Loucy (cell line): ENCODE measurements at regions not wholly inside any gene's neighbourhood (a gene's known extent, or its start where the extent isn't known, plus 50 kb on each side); places are given as distances from the start of the nearest gene placed in this dataset.

ENCODE experiments used
- EZH2phosphoT487 ChIP-seq: fragments of 200-600 bp; IDR thresholded peaks from 2 replicates; pipeline ENCODE4 v1.6.1; 2018; ENCODE audit warnings: antibody characterized with exemption, mild to moderate bottlenecking, moderate library complexity, borderline replicate concordance
- TF ChIP-seq, protein P1 (sequence below): fragments of 200-600 bp; sonication (generic); conservative IDR thresholded peaks from 2 replicates; pipeline ENCODE4 v1.5.1; 2014; ENCODE audit warnings: mild to moderate bottlenecking, antibody characterized with exemption, low read length

DNA sequence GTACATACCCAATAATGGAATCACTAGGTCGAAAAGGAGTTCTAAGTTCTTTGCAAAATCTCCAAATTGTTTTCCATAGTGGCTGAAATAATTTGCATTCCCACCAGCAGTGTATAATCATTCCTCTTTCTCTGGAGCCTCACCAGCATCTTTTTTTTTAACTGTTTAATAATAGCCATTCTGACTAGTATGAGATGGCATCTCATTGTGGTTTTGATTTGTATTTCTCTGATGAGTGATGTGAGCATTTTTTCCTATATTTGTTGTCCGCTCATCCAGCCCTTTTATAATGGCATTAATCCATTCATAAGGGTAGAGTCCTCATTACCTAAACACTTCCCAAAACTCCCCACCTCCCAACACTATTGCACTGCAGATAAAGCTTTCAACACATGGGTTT, 278.3 kb downstream of the SEC23A start:
- no peak for TF ChIP-seq EZH2phosphoT487
- TF ChIP-seq, protein P1, sequence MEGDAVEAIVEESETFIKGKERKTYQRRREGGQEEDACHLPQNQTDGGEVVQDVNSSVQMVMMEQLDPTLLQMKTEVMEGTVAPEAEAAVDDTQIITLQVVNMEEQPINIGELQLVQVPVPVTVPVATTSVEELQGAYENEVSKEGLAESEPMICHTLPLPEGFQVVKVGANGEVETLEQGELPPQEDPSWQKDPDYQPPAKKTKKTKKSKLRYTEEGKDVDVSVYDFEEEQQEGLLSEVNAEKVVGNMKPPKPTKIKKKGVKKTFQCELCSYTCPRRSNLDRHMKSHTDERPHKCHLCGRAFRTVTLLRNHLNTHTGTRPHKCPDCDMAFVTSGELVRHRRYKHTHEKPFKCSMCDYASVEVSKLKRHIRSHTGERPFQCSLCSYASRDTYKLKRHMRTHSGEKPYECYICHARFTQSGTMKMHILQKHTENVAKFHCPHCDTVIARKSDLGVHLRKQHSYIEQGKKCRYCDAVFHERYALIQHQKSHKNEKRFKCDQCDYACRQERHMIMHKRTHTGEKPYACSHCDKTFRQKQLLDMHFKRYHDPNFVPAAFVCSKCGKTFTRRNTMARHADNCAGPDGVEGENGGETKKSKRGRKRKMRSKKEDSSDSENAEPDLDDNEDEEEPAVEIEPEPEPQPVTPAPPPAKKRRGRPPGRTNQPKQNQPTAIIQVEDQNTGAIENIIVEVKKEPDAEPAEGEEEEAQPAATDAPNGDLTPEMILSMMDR, result no peak
